NCI-H82 treated with DMSO at 0.1 percent for 48 hours (cell line): ENCODE measurements at regions not wholly inside any gene's neighbourhood (a gene's known extent, or its start where the extent isn't known, plus 50 kb on each side); places are given as distances from the start of the nearest gene placed in this dataset.

Experiments used
- DNase-seq: peaks from one replicate; lab custom pipeline; 2025; ENCODE audit not compliant: unreplicated experiment; lab: John Stamatoyannopoulos, UW

DNA sequence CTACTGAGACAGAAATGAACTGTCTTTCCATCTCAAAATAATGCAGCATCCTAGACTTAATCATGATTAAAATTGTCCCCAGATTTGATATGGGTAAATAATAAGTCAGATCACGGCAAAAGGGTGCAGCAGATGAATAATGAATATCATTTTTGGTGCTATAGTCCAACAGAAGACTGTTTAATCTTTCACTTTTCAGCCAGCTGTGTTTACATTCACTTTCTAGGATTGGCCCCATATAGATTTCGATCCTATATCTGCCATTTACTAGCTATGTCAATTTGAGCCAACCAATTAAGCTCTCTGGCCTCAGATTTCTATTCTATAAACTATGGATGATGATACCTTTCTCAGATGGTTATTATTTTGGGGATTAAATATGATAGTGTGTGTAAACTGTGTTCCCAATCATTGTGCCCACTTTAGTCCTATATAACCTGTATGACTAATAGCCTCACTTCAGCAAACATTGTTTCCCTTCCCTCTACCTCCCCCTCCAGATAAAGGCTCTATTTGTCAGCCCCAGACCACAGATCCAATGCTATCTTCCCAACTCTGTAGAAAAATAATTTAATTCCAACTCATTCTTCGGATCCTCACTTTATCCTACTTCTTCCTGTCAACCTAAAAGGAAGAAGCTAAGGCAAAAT, 53.6 kb upstream of the NT5E start:
- DNase-seq, result no peak

DNA sequence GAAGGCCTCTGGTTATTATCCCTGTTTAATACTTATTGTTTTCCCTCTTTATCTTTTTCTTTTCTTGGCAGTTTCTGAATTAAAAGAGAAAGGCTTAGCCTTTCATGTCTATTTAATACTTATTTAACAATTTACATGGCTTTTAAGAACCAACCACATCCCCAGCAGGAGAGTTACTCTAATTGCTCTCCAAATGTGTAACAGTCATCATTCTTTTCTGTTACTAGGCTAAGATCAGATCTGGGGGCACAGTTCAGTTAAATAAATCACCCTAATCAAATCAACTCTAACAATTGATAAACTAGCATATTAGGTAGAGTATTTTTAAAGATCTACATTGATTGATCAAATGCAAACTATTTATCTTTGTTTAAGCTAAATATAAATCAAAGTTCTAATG, 54.1 kb upstream of the NT5E start:
- DNase-seq, result no peak

DNA sequence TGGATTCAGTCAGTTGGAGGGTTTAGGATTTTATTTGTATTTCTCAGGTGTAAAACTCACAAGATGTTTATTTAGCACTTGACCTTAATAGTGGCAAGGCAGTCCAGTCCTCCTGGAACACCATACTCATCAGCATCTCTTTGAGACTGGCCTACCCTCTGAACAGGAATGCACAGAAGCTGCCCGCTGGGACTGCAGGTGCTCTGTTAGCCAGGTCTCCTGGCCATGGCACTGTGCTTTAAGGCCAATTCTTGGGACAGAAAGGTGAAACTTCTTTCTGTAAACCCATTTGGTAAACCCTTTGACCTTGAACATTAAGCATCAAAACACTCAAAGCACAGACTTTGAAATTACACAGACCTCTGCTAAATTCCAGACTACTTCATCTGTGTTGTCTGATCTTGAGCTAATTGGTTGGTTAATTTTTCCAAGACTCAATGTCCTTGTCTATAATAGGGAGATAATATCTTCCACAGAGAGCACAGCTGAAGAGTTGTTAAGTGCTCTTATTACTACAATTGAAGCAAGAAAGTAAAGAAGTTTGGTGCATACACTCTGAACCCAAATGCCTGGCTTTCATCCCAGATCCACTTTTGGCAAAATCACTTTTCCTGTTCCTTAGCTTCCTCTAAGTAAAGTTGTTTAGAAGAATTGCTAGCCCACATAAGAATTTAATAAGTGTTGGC, 54.9 kb upstream of the NT5E start:
- no peak for DNase-seq

GRCh38 chr6:85394199-85394598, 55.7 kb upstream of the NT5E start:
- no peak for DNase-seq

DNA sequence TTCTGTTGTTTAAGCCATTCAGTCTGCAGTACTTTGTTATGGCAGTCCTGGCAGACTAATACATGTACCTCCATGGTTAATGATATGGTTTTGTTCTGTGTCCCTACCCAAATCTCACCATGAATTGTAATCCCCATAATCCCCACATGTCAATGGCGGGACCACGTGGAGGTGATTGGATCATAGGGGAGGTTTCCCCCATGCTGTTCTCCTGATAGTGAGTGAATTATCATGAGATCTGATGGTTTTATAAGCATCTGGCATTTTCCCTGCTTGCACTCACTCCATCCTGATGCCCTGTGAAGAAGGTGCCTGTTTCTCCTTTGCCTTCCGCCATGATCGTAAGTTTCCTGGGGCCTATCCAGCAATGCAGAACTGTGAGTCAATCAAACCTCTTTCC, 57.5 kb upstream of the NT5E start:
- no peak for DNase-seq

- no peak for DNase-seq
These were observed 59.1 kb upstream of the NT5E start for GRCh38 chr6:85390775-85391174.

- no peak for DNase-seq
These were observed 59.7 kb upstream of the NT5E start for GRCh38 chr6:85390105-85390728.

- DNase-seq, result no peak
These were observed 60.6 kb upstream of the NT5E start for GRCh38 chr6:85389151-85389797.

DNA sequence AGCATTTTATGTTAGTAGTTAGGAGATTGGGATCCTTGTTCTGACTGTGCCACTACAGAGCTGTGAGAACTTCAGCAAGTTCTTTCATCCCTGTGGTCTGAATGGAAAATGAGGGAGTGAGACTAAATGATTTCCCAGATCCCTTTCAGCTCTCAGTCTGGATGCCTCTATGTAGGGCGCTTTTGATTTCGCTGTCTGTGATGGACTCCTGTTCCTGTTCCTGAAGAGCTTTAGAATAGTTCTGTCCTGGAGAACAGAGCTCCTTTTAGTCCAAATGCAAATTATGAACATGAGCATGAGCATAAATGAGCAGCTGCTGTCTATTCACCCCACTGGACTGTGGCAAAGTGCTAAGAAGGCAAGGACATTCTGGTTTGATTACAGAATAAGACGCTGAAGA, 61.4 kb upstream of the NT5E start:
- DNase-seq, result no peak

- DNase-seq, result no peak
These were observed 64.1 kb upstream of the NT5E start for GRCh38 chr6:85385636-85386315.

GRCh38 chr6:85383042-85383441, 66.8 kb upstream of the NT5E start:
- DNase-seq, result no peak

DNA sequence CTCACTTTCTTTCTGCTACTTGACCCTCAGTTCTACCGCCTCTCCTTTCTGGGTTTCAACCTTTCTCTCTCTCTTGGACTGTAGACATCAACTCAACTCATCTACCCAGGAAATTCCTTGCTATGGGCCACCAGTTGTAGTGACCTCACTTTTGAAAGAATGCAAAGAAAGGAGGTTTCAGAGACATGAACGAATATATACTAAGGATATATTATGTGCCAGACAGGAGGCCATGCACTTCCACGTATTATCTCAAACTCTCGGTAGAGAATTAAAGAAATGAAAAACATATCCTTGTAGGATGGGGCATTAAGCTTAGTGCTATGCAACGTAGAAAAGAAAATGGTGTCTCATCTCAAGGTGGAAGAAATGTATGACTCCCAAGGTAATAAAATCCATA, 67.3 kb upstream of the NT5E start:
- no peak for DNase-seq

- DNase-seq, result no peak
These were observed 77.0 kb upstream of the NT5E start for GRCh38 chr6:85372915-85373270.

DNA sequence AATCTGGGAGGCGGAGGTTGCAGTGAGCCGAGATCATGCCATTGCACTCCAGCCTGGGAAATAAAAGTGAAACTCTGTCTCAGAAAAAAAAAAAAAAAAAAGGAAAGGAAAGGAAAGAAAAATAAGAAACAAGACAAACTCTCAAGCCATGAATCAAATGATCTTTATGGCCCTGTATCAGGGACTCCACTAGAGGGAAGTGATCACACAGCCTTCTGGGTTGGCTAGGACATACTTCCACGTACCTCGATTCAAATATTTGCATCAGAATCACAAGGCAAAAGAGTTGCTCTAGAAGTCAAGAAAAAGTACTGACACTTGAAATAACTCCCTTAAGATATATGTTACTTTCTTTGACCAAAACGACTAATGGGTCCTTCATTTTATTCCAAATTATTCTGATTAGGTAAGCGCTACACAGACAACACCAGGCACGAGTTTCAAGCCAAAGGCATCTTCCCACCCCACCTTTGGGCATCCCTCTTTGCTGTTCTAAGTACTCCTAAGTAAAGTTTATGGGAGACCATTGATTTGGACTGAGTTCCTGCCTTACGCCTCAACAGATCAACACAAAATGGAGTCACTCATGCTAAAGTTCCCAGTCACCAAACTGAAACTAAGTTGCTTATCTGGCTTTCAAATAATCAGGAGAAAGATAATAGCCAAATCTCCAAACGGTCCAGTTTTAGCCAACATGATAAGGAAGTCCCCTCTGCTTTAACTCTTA, 77.5 kb upstream of the NT5E start:
- no peak for DNase-seq

- DNase-seq, result no peak
These were observed 81.3 kb upstream of the NT5E start for GRCh38 chr6:85368631-85369030.

DNA sequence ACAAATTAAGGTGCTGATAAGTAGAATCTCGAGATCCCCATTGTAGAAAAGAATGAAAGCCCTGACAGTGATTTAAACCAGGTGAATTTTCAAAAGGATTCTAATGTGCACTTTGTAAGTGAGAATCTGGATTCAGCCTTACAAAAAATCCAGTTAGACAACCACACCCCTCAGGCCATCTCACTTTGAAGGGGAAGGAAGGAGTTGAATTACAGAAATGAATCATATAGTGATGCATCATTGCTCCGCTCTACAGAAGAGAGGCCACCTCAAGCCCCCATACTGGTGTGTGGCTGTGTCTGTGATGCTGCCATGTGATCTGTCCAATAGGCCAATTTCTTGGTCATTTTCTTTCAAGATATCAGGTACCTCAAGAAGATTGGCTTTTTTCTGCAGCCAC, 85.5 kb upstream of the NT5E start:
- no peak for DNase-seq

- no peak for DNase-seq
These were observed 86.0 kb upstream of the NT5E start for GRCh38 chr6:85363870-85364269.

DNA sequence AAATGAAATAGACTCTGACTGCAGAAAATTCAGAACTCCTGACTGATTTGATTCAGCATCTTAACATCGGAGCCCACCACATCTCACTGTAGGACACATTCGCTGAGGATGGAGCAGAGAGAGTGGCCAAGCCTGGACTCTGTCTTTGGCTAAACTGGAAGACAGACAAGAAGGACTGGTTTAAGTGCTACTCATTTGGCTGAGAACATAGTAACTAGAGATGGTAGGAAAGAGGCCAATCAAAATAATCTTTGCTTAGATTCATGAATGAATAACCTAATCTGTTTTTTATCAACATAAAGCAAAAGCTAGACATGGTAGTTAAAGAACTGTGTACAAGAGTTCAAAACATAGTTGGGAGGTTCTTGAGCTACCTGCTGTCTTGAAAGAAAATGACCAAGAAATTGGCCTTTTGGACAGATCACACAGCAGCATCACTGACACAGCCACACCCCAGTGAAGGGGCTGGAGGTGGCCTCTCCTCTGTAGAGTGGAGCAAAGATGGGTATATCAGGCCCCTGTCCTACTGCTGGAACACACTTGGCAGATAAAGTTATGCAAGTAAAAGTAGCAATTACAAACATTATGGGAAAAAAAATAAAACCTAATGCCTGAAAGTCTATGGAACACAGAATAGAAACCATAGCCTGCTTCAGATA, 87.1 kb upstream of the NT5E start:
- no peak for DNase-seq

DNA sequence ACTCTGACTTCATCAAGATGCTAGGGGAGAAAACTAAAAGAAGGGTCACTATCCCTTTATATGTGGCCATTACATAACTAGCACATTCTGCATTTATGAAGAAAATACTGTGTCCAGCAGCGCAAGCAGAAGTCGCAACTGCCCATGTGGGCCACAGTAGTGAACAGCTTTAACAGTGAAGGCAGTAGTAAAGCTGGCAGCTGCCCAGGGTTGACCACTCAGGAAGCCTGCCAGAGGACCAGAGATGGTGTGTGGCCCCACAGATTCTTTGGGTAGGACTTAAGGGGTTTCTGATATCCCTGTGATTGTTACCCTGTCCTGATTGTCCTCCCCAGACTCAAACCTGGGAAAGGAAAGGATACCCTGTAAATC, 88.3 kb upstream of the NT5E start:
- no peak for DNase-seq

DNA sequence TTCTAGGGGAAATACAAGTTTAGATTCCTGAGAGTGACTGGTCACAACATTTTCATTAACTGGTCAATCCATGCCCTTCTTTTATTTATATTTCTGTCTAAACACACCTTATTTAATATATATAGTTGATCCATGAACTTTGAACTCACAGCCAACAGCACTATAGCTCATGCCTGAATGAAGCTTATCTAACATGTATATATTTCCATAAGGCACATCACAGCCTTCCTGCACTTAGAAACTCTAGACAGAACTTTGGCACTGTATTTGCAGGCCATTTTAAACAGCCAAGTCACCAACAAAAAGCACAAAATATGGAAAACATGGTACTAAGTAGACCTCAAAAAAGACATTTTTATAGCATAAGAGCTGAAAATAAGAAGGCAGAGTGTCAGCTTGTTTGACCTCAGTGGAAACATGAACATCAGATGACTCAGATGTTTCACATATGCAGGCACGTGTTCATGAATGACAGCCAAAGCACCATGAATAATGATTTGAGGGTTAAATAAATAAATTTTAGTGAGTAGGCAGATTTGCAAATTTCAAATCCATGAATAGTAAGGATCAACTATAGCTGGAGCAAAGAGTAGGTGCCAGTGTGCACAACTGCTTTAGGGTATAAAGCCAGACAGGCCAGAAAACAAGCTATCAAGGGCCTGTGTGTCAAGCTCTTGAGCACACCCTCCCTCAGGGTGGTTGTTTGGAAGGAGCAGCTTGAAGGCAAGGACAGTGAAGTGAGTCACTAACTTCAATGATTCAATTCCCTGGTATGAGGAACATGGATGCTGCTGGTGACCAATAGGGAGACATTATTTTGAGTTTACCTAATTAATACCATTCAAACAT, 88.9 kb upstream of the NT5E start:
- DNase-seq, result no peak
